HG02678 (cell line): ENCODE measurements at regions not wholly inside any gene's neighbourhood (a gene's known extent, or its start where the extent isn't known, plus 50 kb on each side); places are given as distances from the start of the nearest gene placed in this dataset.
"Not testable (repeated sequence)": the region's sequence is repeated elsewhere in the genome, so short reads cannot be mapped to it uniquely, and the experiment has no call there.

ENCODE experiments used
- ATAC-seq: cut with Tn5 transposase; IDR thresholded peaks from one replicate; pipeline ENCODE4 v1.9.1; 2021; ENCODE audit warnings: mild to moderate bottlenecking, moderate library complexity; ENCODE audit not compliant: unreplicated experiment

GRCh38 chr21:6428498-6429092 lies 4092.8 kb upstream of the TPTE start:
- ATAC-seq = not testable (repeated sequence)

GRCh38 chr21:6429924-6430323 lies 4091.5 kb upstream of the TPTE start:
- not testable (repeated sequence) for ATAC-seq

- ATAC-seq = not testable (repeated sequence)
Measured at GRCh38 chr21:6433149-6433548, 4088.2 kb upstream of the TPTE start.

GRCh38 chr21:6436205-6436604 lies 4085.2 kb upstream of the TPTE start:
- ATAC-seq = not testable (repeated sequence)

GRCh38 chr21:6436971-6437833 lies 4084.2 kb upstream of the TPTE start:
- ATAC-seq = not testable (repeated sequence)

GRCh38 chr21:6437834-6438187 lies 4083.6 kb upstream of the TPTE start:
- not testable (repeated sequence) for ATAC-seq

- not testable (repeated sequence) for ATAC-seq
Measured at GRCh38 chr21:6439058-6439457, 4082.3 kb upstream of the TPTE start.

- ATAC-seq = not testable (repeated sequence)
Measured at GRCh38 chr21:6454648-6455340, 4066.6 kb upstream of the TPTE start.

GRCh38 chr21:6456011-6456661 lies 4065.2 kb upstream of the TPTE start:
- not testable (repeated sequence) for ATAC-seq

- not testable (repeated sequence) for ATAC-seq
Measured at GRCh38 chr21:6459761-6460160, 4061.6 kb upstream of the TPTE start.

- ATAC-seq = not testable (repeated sequence)
Measured at GRCh38 chr21:6461358-6461757, 4060.0 kb upstream of the TPTE start.

GRCh38 chr21:6464419-6464818 lies 4057.0 kb upstream of the TPTE start:
- not testable (repeated sequence) for ATAC-seq

- not testable (repeated sequence) for ATAC-seq
Measured at GRCh38 chr21:6466081-6466698, 4055.2 kb upstream of the TPTE start.

- ATAC-seq = not testable (repeated sequence)
Measured at GRCh38 chr21:6466707-6467106, 4054.7 kb upstream of the TPTE start.

GRCh38 chr21:6467189-6467774 lies 4054.1 kb upstream of the TPTE start:
- not testable (repeated sequence) for ATAC-seq

GRCh38 chr21:6467907-6468306 lies 4053.5 kb upstream of the TPTE start:
- not testable (repeated sequence) for ATAC-seq

- not testable (repeated sequence) for ATAC-seq
Measured at GRCh38 chr21:6468331-6468860, 4053.0 kb upstream of the TPTE start.

- ATAC-seq = not testable (repeated sequence)
Measured at GRCh38 chr21:6474250-6474968, 4047.0 kb upstream of the TPTE start.

GRCh38 chr21:6481116-6481515 lies 4040.3 kb upstream of the TPTE start:
- ATAC-seq = not testable (repeated sequence)
